MM.1S (cell line): ENCODE measurements at regions not wholly inside any gene's neighbourhood (a gene's known extent, or its start where the extent isn't known, plus 50 kb on each side); places are given as distances from the start of the nearest gene placed in this dataset.
"Not testable (repeated sequence)": the region's sequence is repeated elsewhere in the genome, so short reads cannot be mapped to it uniquely, and the experiment has no call there.

ENCODE experiments used
- DNase-seq: peaks from one replicate; pipeline ENCODE4 v3.0.0-alpha.2; 2015
- H2AFZ ChIP-seq: fragments of 300-600 bp; sonication (generic); 2 replicates; pipeline ENCODE4 v1.6.0; 2016; ENCODE audit warnings: antibody characterized with exemption, low read length
- H3F3A ChIP-seq: fragments of 300-600 bp; sonication (generic); 2 replicates; pipeline ENCODE4 v1.6.1; 2016; ENCODE audit warnings: mild to moderate bottlenecking, antibody characterized with exemption, low read length, moderate library complexity, mixed read lengths; ENCODE audit not compliant: insufficient read depth
- H3K27ac ChIP-seq: fragments of 300-600 bp; sonication (generic); 2 replicates; pipeline ENCODE4 v1.5.1; 2016; ENCODE audit warnings: mild to moderate bottlenecking, low read length
- H3K27me3 ChIP-seq: fragments of 300-600 bp; sonication (generic); replicated peaks from 2 replicates; pipeline ENCODE4 v1.6.0; 2016; ENCODE audit warnings: low read length; ENCODE audit not compliant: insufficient read depth
- H3K36me3 ChIP-seq: fragments of 300-600 bp; sonication (generic); replicated peaks from 2 replicates; pipeline ENCODE4 v1.6.1; 2016; ENCODE audit warnings: mild to moderate bottlenecking, low read length, mixed read lengths; ENCODE audit not compliant: insufficient read depth
- H3K4me1 ChIP-seq: fragments of 300-600 bp; sonication (generic); 2 replicates; pipeline ENCODE4 v1.6.1; 2016; ENCODE audit warnings: low read length, mixed read lengths
- H3K4me2 ChIP-seq: fragments of 300-600 bp; sonication (generic); 2 replicates; pipeline ENCODE4 v1.6.0; 2016; ENCODE audit warnings: low read depth, low read length
- H3K4me3 ChIP-seq: fragments of 300-600 bp; sonication (generic); 2 replicates; pipeline ENCODE4 v1.5.1; 2016; ENCODE audit warnings: low read length, mixed read lengths
- H3K79me2 ChIP-seq: fragments of 300-600 bp; sonication (generic); 2 replicates; pipeline ENCODE4 v1.6.1; 2016; ENCODE audit warnings: mixed run types, low read length, mixed read lengths
- H3K9ac ChIP-seq: fragments of 300-600 bp; sonication (generic); 2 replicates; pipeline ENCODE4 v1.6.1; 2016; ENCODE audit warnings: low read length, mixed read lengths
- H3K9me2 ChIP-seq: fragments of 300-600 bp; sonication (generic); replicated peaks from 2 replicates; pipeline ENCODE4 v1.6.1; 2016; ENCODE audit warnings: mild to moderate bottlenecking, low read length, mixed read lengths; ENCODE audit not compliant: insufficient read depth
- H3K9me3 ChIP-seq: fragments of 300-600 bp; sonication (generic); replicated peaks from 2 replicates; pipeline ENCODE4 v1.6.1; 2016; ENCODE audit warnings: mild to moderate bottlenecking, low read length, mixed read lengths; ENCODE audit not compliant: insufficient read depth
- H4K20me1 ChIP-seq: fragments of 300-600 bp; sonication (generic); 2 replicates; pipeline ENCODE4 v1.6.1; 2016; ENCODE audit warnings: mild to moderate bottlenecking, low read length, moderate library complexity, mixed read lengths; ENCODE audit not compliant: insufficient read depth
- CTCF ChIP-seq: fragments of 300-600 bp; sonication (generic); IDR thresholded peaks from 2 replicates; pipeline ENCODE4 v1.5.1; 2016; ENCODE audit warnings: antibody characterized with exemption, low read length, mixed read lengths
- EZH2 ChIP-seq: fragments of 300-600 bp; sonication (generic); optimal IDR thresholded peaks from 2 replicates; pipeline ENCODE3; 2017; ENCODE audit warnings: low read depth, mild to moderate bottlenecking, antibody characterized with exemption, low read length, mixed read lengths
- EZH2phosphoT487 ChIP-seq: fragments of 300-600 bp; sonication (generic); IDR thresholded peaks from 2 replicates; pipeline ENCODE4 v1.6.1; 2018; ENCODE audit warnings: antibody characterized with exemption, low read length

- no peak for DNase-seq
- no peak for TF ChIP-seq CTCF
- TF ChIP-seq EZH2: no peak
- TF ChIP-seq EZH2phosphoT487: no peak
Observed at GRCh38 chr5:147112899-147113298, 121.9 kb upstream of the STK32A start.

GRCh38 chr5:147113967-147114366 is 120.9 kb upstream of the STK32A start:
- Histone ChIP-seq H3K4me2 (no peak overlapping the region), H2AFZ (no peak overlapping the region), H3K9me2 (no peaks in the 10 kb centered on the region), H3K27me3 (no peaks in the 10 kb centered on the region), H3K36me3 (no peaks in the 10 kb centered on the region), H3K9ac (no peak overlapping the region), H3K27ac (no peak overlapping the region), H4K20me1 (no peaks in the 10 kb centered on the region), H3K9me3 (no peaks in the 10 kb centered on the region), H3K4me3 (no peak overlapping the region), H3F3A (no peaks in the 10 kb centered on the region), H3K4me1 (no peaks in the 10 kb centered on the region), H3K79me2 (no peaks in the 10 kb centered on the region)
- peak; percentile 70 for DNase-seq
- no peak for TF ChIP-seq EZH2phosphoT487
- TF ChIP-seq CTCF: no peak
- no peak for TF ChIP-seq EZH2

More at GRCh38 chr5:147112899-147113298, 121.9 kb upstream of the STK32A start:
- Histone ChIP-seq H3K9ac (no peak overlapping the region), H3F3A (no peaks in the 10 kb centered on the region), H3K9me2 (no peaks in the 10 kb centered on the region), H3K9me3 (no peaks in the 10 kb centered on the region), H3K4me1 (no peaks in the 10 kb centered on the region), H3K4me3 (no peak overlapping the region), H3K27me3 (no peaks in the 10 kb centered on the region), H3K27ac (no peak overlapping the region), H4K20me1 (no peaks in the 10 kb centered on the region), H2AFZ (no peak overlapping the region), H3K79me2 (no peaks in the 10 kb centered on the region), H3K36me3 (no peaks in the 10 kb centered on the region), H3K4me2 (no peak overlapping the region)

- H3K9me2 ChIP-seq, DNase-seq, H3F3A ChIP-seq, H3K36me3 ChIP-seq, H3K4me3 ChIP-seq, H3K9ac ChIP-seq, H3K27ac ChIP-seq, H3K79me2 ChIP-seq, H3K4me1 ChIP-seq, H4K20me1 ChIP-seq, H3K27me3 ChIP-seq, H3K9me3 ChIP-seq, H3K4me2 ChIP-seq, H2AFZ ChIP-seq: not testable (repeated sequence)
Observed at GRCh38 chr5:147139759-147140158, 95.1 kb upstream of the STK32A start.

- no peak for DNase-seq
- Histone ChIP-seq H3K4me2 (no peak overlapping the region), H3K79me2 (no peaks in the 10 kb centered on the region), H3K27ac (no peak overlapping the region), H3K36me3 (no peaks in the 10 kb centered on the region), H3K4me3 (no peak overlapping the region), H3K9ac (no peak overlapping the region), H3F3A (no peaks in the 10 kb centered on the region), H3K9me2 (no peaks in the 10 kb centered on the region), H4K20me1 (no peaks in the 10 kb centered on the region), H3K27me3 (no peaks in the 10 kb centered on the region), H3K9me3 (no peaks in the 10 kb centered on the region), H2AFZ (no peak overlapping the region), H3K4me1 (no peaks in the 10 kb centered on the region)
- no peak for TF ChIP-seq CTCF
- TF ChIP-seq EZH2: no peak
- no peak for TF ChIP-seq EZH2phosphoT487
Observed at GRCh38 chr5:147140558-147140957, 94.3 kb upstream of the STK32A start.

- H3K4me2 ChIP-seq, H3F3A ChIP-seq, DNase-seq, H4K20me1 ChIP-seq, H2AFZ ChIP-seq, H3K9me3 ChIP-seq, H3K36me3 ChIP-seq, H3K9me2 ChIP-seq, H3K9ac ChIP-seq, H3K27me3 ChIP-seq, H3K79me2 ChIP-seq, H3K4me3 ChIP-seq, H3K4me1 ChIP-seq, H3K27ac ChIP-seq: not testable (repeated sequence)
Observed at GRCh38 chr5:147141580-147141979, 93.2 kb upstream of the STK32A start.
